Nephron (organoid): ENCODE measurements at regions not wholly inside any gene's neighbourhood (a gene's known extent, or its start where the extent isn't known, plus 50 kb on each side); places are given as distances from the start of the nearest gene placed in this dataset.
A peak's percentile ranks its signal among the peaks of the same experiment; 100 is the strongest.

Experiments
- H3K27ac Mint-ChIP-seq, 3 experiments: 2 replicates each; pipeline ENCODE4 v1.8.0; 2020; ENCODE audit warnings: mixed read lengths in 3 of 3, mild to moderate bottlenecking in 2 of 3, moderate library complexity in 1 of 3
- H3K27me3 Mint-ChIP-seq: 2 replicates; pipeline ENCODE4 v1.8.0; 2021; ENCODE audit warnings: low read depth, mild to moderate bottlenecking, moderate library complexity, mixed read lengths
- H3K36me3 Mint-ChIP-seq: 2 replicates; pipeline ENCODE4 v1.8.0; 2020; ENCODE audit warnings: low read depth, mixed read lengths
- H3K4me1 Mint-ChIP-seq: 2 replicates; pipeline ENCODE4 v1.8.0; 2020; ENCODE audit warnings: mixed read lengths
- H3K4me3 Mint-ChIP-seq, 3 experiments: 2 replicates each; pipeline ENCODE4 v1.8.0; 2020; ENCODE audit warnings: mild to moderate bottlenecking in 3 of 3, mixed read lengths in 3 of 3, moderate library complexity in 2 of 3
- H3K9me3 Mint-ChIP-seq: 2 replicates; pipeline ENCODE4 v1.8.0; 2020; ENCODE audit warnings: mixed read lengths
- TF ChIP-seq, protein P1 (sequence below), 3 experiments: fragments of 200-600 bp; sonication (generic); IDR thresholded peaks; one replicate each; pipeline ENCODE4 v1.5.0; 2021; ENCODE audit warnings: antibody characterized with exemption in 3 of 3; ENCODE audit not compliant: unreplicated experiment in 3 of 3

GRCh38 chr11:27279460-27279859 lies 83.6 kb downstream of the CCDC34 start:
- H3K27ac Mint-ChIP-seq, result no peak overlapping the region
- peaks cover 64% of the 10 kb centered on the region for H3K4me1 Mint-ChIP-seq
- H3K9me3 Mint-ChIP-seq, result peaks cover 10% of the 10 kb centered on the region
- H3K36me3 Mint-ChIP-seq, result no peaks in the 10 kb centered on the region
- TF ChIP-seq, protein P1, sequence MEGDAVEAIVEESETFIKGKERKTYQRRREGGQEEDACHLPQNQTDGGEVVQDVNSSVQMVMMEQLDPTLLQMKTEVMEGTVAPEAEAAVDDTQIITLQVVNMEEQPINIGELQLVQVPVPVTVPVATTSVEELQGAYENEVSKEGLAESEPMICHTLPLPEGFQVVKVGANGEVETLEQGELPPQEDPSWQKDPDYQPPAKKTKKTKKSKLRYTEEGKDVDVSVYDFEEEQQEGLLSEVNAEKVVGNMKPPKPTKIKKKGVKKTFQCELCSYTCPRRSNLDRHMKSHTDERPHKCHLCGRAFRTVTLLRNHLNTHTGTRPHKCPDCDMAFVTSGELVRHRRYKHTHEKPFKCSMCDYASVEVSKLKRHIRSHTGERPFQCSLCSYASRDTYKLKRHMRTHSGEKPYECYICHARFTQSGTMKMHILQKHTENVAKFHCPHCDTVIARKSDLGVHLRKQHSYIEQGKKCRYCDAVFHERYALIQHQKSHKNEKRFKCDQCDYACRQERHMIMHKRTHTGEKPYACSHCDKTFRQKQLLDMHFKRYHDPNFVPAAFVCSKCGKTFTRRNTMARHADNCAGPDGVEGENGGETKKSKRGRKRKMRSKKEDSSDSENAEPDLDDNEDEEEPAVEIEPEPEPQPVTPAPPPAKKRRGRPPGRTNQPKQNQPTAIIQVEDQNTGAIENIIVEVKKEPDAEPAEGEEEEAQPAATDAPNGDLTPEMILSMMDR (IDR thresholded peaks at IDR 0.05; ENCODE audit: unreplicated experiment in 3 of 3), result no peak
- H3K4me3 Mint-ChIP-seq, result no peak overlapping the region
- H3K27me3 Mint-ChIP-seq, result no peaks in the 10 kb centered on the region

DNA sequence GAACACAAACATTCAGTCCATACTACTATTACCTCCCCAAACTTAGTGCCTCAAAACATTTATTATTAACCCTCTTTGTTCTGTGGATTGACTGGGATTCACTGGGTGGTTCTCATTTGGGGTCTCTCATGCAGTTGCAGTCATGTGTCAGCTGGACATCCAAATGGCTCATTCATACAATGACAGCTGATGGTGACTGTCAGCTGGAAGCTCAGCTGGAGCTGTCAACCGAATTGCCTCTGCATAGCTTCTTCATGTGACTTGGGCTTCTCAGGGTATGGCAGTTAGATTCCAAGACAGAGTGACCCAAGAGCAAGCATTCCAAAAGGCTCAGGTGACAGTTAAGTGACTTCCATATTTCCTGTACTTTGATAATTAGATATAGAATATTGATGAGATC lies 85.2 kb downstream of the CCDC34 start:
- peaks cover 4% of the 10 kb centered on the region for H3K27me3 Mint-ChIP-seq
- H3K9me3 Mint-ChIP-seq, result peaks cover 13% of the 10 kb centered on the region
- TF ChIP-seq, protein P1 (IDR thresholded peaks at IDR 0.05; ENCODE audit: unreplicated experiment in 3 of 3), result no peak
- H3K4me1 Mint-ChIP-seq, result peaks cover 57% of the 10 kb centered on the region
- no peaks in the 10 kb centered on the region for H3K36me3 Mint-ChIP-seq
- peak overlapping the region in 2 of 3 experiments; percentile 71 to 77 for H3K27ac Mint-ChIP-seq
- H3K4me3 Mint-ChIP-seq, result peak overlapping the region in 1 of 3 experiments; percentile 21

DNA sequence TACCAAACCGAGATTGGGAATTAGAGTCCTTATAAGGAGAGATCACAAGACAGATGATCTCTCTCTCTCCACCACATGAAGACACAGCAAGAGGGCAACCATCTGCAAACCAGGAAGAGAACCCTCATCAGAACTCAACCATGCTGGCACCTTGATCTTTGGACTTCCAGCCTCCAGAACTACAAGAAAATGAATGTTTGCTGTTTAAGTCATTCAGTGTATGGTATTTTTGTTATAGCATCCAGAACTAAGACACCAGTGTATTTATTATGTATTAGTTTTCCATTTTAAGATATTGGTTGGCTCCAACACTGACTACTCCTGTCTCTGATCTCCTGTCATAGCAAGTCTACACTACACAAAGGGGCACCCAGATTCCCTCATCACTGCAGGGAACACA lies 86.9 kb downstream of the CCDC34 start:
- no peak overlapping the region for H3K4me3 Mint-ChIP-seq
- H3K4me1 Mint-ChIP-seq, result peaks cover 41% of the 10 kb centered on the region
- peaks cover 6% of the 10 kb centered on the region for H3K36me3 Mint-ChIP-seq
- TF ChIP-seq, protein P1 (IDR thresholded peaks at IDR 0.05; ENCODE audit: unreplicated experiment in 3 of 3), result no peak
- peaks cover 26% of the 10 kb centered on the region for H3K9me3 Mint-ChIP-seq
- no peak overlapping the region for H3K27ac Mint-ChIP-seq
- peaks cover 4% of the 10 kb centered on the region for H3K27me3 Mint-ChIP-seq

DNA sequence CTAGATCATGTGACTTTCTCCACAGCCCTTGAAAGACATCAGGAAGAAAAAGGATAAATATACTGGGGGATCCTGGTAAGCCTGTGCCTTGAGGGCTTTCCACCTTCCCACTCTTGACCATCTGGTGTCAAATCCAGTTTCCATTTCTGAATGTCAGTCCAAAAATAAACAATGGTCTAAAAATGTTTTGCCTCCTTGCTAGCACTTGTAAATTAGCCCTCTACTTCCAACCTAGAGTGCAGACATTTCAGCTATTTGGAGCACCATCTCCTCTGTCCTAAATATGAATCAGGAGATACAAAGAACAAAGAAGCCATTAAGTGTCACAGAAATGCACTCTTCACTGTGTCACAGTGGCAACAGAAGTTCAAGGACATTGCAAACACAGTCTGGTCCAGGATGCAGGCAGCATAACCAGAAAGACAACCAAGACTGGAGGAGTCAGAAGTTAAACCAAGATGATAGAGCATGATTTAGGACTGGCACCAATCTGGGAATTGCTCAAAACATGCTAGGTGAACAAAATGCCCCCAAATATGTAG lies 88.1 kb downstream of the CCDC34 start:
- TF ChIP-seq, protein P1 (IDR thresholded peaks at IDR 0.05; ENCODE audit: unreplicated experiment in 3 of 3), result no peak
- Mint-ChIP-seq H3K27ac (peak overlapping the region in 2 of 3 experiments; percentile 11 to 35), H3K4me1 (peaks cover 36% of the 10 kb centered on the region), H3K27me3 (peaks cover 4% of the 10 kb centered on the region), H3K4me3 (peak overlapping the region in 1 of 3 experiments; percentile 25), H3K9me3 (peaks cover 35% of the 10 kb centered on the region), H3K36me3 (peaks cover 6% of the 10 kb centered on the region)

- H3K9me3 Mint-ChIP-seq, result peaks cover 29% of the 10 kb centered on the region
- H3K4me1 Mint-ChIP-seq, result peaks cover 11% of the 10 kb centered on the region
- TF ChIP-seq, protein P1 (IDR thresholded peaks at IDR 0.05; ENCODE audit: unreplicated experiment in 3 of 3), result no peak
- H3K27ac Mint-ChIP-seq, result no peak overlapping the region
- no peaks in the 10 kb centered on the region for H3K27me3 Mint-ChIP-seq
- H3K4me3 Mint-ChIP-seq, result no peak overlapping the region
- H3K36me3 Mint-ChIP-seq, result no peaks in the 10 kb centered on the region
Measured at GRCh38 chr11:27266125-27266524, 96.9 kb downstream of the CCDC34 start.

DNA sequence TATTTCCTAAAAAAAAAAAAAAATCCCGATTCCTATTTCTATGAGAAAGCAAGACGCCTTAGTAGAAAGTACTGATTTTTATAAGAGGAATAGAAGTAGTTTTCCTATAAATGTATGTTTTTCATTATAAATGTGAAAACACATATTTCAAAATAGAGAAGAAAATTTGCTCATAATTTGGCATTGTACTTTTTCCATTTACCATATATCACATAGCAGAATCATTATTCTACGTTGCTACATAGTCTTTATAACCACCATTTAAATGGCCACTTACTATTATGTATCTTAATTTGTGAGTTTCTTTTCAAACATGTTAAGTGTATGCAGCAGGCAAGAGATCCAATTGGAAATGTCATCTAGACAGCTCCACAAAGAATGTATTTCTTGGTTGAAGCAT lies 99.0 kb downstream of the CCDC34 start:
- H3K4me3 Mint-ChIP-seq, result no peak overlapping the region
- peaks cover 16% of the 10 kb centered on the region for H3K9me3 Mint-ChIP-seq
- peak overlapping the region in 1 of 3 experiments; percentile 40 for H3K27ac Mint-ChIP-seq
- H3K27me3 Mint-ChIP-seq, result no peaks in the 10 kb centered on the region
- H3K36me3 Mint-ChIP-seq, result no peaks in the 10 kb centered on the region
- peaks cover 11% of the 10 kb centered on the region for H3K4me1 Mint-ChIP-seq
- TF ChIP-seq, protein P1 (IDR thresholded peaks at IDR 0.05; ENCODE audit: unreplicated experiment in 3 of 3), result no peak
